ENCODE measurements at regions not wholly inside any gene's neighbourhood (a gene's known extent, or its start where the extent isn't known, plus 50 kb on each side); places are given as distances from the start of the nearest gene placed in this dataset.

- TF ChIP-seq, protein P1, sequence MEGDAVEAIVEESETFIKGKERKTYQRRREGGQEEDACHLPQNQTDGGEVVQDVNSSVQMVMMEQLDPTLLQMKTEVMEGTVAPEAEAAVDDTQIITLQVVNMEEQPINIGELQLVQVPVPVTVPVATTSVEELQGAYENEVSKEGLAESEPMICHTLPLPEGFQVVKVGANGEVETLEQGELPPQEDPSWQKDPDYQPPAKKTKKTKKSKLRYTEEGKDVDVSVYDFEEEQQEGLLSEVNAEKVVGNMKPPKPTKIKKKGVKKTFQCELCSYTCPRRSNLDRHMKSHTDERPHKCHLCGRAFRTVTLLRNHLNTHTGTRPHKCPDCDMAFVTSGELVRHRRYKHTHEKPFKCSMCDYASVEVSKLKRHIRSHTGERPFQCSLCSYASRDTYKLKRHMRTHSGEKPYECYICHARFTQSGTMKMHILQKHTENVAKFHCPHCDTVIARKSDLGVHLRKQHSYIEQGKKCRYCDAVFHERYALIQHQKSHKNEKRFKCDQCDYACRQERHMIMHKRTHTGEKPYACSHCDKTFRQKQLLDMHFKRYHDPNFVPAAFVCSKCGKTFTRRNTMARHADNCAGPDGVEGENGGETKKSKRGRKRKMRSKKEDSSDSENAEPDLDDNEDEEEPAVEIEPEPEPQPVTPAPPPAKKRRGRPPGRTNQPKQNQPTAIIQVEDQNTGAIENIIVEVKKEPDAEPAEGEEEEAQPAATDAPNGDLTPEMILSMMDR (conservative IDR thresholded peaks at IDR 0.05; ENCODE audit: low read length), result no peak
- no peak for TF ChIP-seq EZH2phosphoT487 (IDR thresholded peaks at IDR 0.05; ENCODE audit: borderline replicate concordance, low read depth, low read length)
These were observed 55.9 kb upstream of the CD44 start for GRCh38 chr11:35083181-35083430.
